ENCODE measurements at regions not wholly inside any gene's neighbourhood (a gene's known extent, or its start where the extent isn't known, plus 50 kb on each side); places are given as distances from the start of the nearest gene placed in this dataset.

DNA sequence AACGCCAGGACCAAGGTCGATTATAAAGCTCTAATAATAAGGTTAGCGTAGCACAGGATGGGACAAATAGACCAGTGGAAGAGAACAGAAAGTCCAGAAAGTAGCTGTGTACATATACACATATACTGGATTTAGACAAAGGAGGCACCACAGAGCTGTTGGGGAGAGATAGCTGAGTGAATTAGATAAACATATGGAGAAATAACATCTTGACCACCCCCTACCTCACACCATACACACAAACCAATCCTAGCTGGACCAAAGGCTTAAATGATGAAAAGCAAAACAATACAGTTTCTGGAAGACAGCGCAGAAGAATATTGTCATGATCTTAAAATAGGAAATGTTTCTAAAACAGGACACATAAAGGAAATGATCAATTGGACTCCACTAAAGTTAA lies 112.9 kb downstream of the PXDC1 start:
- no peak for TF ChIP-seq RCOR1 (IDR thresholded peaks at IDR 0.05; ENCODE audit: insufficient replicate concordance, low read length)
- TF ChIP-seq, protein P1, sequence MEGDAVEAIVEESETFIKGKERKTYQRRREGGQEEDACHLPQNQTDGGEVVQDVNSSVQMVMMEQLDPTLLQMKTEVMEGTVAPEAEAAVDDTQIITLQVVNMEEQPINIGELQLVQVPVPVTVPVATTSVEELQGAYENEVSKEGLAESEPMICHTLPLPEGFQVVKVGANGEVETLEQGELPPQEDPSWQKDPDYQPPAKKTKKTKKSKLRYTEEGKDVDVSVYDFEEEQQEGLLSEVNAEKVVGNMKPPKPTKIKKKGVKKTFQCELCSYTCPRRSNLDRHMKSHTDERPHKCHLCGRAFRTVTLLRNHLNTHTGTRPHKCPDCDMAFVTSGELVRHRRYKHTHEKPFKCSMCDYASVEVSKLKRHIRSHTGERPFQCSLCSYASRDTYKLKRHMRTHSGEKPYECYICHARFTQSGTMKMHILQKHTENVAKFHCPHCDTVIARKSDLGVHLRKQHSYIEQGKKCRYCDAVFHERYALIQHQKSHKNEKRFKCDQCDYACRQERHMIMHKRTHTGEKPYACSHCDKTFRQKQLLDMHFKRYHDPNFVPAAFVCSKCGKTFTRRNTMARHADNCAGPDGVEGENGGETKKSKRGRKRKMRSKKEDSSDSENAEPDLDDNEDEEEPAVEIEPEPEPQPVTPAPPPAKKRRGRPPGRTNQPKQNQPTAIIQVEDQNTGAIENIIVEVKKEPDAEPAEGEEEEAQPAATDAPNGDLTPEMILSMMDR (conservative IDR thresholded peaks at IDR 0.05; ENCODE audit: low read depth, low read length) = no peak
- TF ChIP-seq, protein P2, sequence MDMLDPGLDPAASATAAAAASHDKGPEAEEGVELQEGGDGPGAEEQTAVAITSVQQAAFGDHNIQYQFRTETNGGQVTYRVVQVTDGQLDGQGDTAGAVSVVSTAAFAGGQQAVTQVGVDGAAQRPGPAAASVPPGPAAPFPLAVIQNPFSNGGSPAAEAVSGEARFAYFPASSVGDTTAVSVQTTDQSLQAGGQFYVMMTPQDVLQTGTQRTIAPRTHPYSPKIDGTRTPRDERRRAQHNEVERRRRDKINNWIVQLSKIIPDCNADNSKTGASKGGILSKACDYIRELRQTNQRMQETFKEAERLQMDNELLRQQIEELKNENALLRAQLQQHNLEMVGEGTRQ (IDR thresholded peaks at IDR 0.05; ENCODE audit: low read depth, low read length) = no peak
- TF ChIP-seq FOS (IDR thresholded peaks at IDR 0.05; ENCODE audit: low read depth, low read length) = no peak
- no peak for TF ChIP-seq RFX5 (IDR thresholded peaks at IDR 0.05; ENCODE audit: low read depth, low read length)
- no peak for TF ChIP-seq RAD21 (IDR thresholded peaks at IDR 0.05; ENCODE audit: low read length)
- no peak for TF ChIP-seq POLR2A (IDR thresholded peaks at IDR 0.05; ENCODE audit: low read depth, low read length)
- TF ChIP-seq BHLHE40 (IDR thresholded peaks at IDR 0.05; ENCODE audit: low read depth, low read length) = no peak
- TF ChIP-seq, protein P3, sequence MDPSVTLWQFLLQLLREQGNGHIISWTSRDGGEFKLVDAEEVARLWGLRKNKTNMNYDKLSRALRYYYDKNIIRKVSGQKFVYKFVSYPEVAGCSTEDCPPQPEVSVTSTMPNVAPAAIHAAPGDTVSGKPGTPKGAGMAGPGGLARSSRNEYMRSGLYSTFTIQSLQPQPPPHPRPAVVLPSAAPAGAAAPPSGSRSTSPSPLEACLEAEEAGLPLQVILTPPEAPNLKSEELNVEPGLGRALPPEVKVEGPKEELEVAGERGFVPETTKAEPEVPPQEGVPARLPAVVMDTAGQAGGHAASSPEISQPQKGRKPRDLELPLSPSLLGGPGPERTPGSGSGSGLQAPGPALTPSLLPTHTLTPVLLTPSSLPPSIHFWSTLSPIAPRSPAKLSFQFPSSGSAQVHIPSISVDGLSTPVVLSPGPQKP (IDR thresholded peaks at IDR 0.05; ENCODE audit: borderline replicate concordance, low read depth, low read length) = no peak
- TF ChIP-seq MXI1 (IDR thresholded peaks at IDR 0.05; ENCODE audit: borderline replicate concordance, low read depth, low read length) = no peak
